Activated T-helper 1 cell treated with anti-CD3 and anti-CD28 coated beads, Interleukin-12 subunit alpha, Interleukin-12 subunit beta, Interleukin-2, Interleukin-4 antibody, amounts not matched to agents 30 ng/mL and 10 ng/mL and 1 ng/mL, durations not matched to agents 14 hours and 24 hours and 36 hours (primary cell): ENCODE measurements at regions not wholly inside any gene's neighbourhood (a gene's known extent, or its start where the extent isn't known, plus 50 kb on each side); places are given as distances from the start of the nearest gene placed in this dataset.

Experiments used
- DNase-seq: peaks from one replicate; pipeline ENCODE4 v3.0.0; 2021; ENCODE audit warnings: low spot score
- H3K27ac Mint-ChIP-seq: one replicate; pipeline ENCODE4 v1.8.0; 2021; ENCODE audit warnings: mild to moderate bottlenecking, mixed read lengths
- H3K27me3 Mint-ChIP-seq: one replicate; pipeline ENCODE4 v1.8.0; 2022; ENCODE audit warnings: mild to moderate bottlenecking, moderate library complexity, mixed read lengths; ENCODE audit not compliant: insufficient read depth
- H3K36me3 Mint-ChIP-seq: one replicate; pipeline ENCODE4 v1.8.0; 2021; ENCODE audit warnings: low read depth, mixed read lengths
- H3K4me1 Mint-ChIP-seq: one replicate; pipeline ENCODE4 v1.8.0; 2021; ENCODE audit warnings: low read depth, mixed read lengths
- H3K4me3 Mint-ChIP-seq: one replicate; pipeline ENCODE4 v1.8.0; 2021; ENCODE audit warnings: mild to moderate bottlenecking, moderate library complexity, mixed read lengths
- H3K9me3 Mint-ChIP-seq: one replicate; pipeline ENCODE4 v1.8.0; 2021; ENCODE audit warnings: mixed read lengths
- intact Hi-C: fragments of 100-400 bp; cut with micrococcal nuclease; formaldehyde crosslinking; loops from one replicate; pipeline ENCODE4 v1.15.1; 2024

GRCh38 chr12:89960011-89960507, 251.4 kb upstream of the ATP2B1 start:
- Mint-ChIP-seq H3K27ac (no peak overlapping the region), H3K36me3 (peaks cover 1% of the 10 kb centered on the region), H3K27me3 (peaks cover 17% of the 10 kb centered on the region), H3K4me1 (peaks cover 20% of the 10 kb centered on the region), H3K9me3 (no peaks in the 10 kb centered on the region), H3K4me3 (no peak overlapping the region)
- DNase-seq = peak; percentile 18
- intact Hi-C loops = loop anchor here (1.0 to 5.0 kb wide), 6 partner anchors 10 to 418 kb away; partner anchors contain the start of gene ATP2B1

GRCh38 chr12:89959179-89959578, 250.5 kb upstream of the ATP2B1 start:
- peaks cover 1% of the 10 kb centered on the region for H3K36me3 Mint-ChIP-seq
- H3K27me3 Mint-ChIP-seq = peaks cover 17% of the 10 kb centered on the region
- no peak overlapping the region for H3K4me3 Mint-ChIP-seq
- H3K27ac Mint-ChIP-seq = no peak overlapping the region
- intact Hi-C loops = no loop called here
- H3K4me1 Mint-ChIP-seq = peaks cover 20% of the 10 kb centered on the region
- no peaks in the 10 kb centered on the region for H3K9me3 Mint-ChIP-seq
- DNase-seq = no peak

GRCh38 chr12:89954259-89954658, 245.6 kb upstream of the ATP2B1 start:
- peaks cover 4% of the 10 kb centered on the region for H3K27me3 Mint-ChIP-seq
- no peaks in the 10 kb centered on the region for H3K36me3 Mint-ChIP-seq
- intact Hi-C loops = loop anchor here (5.0 kb wide), 2 partner anchors 133 to 148 kb away; no protein-coding TSS in a partner anchor
- DNase-seq = no peak
- H3K4me3 Mint-ChIP-seq = no peak overlapping the region
- H3K4me1 Mint-ChIP-seq = peaks cover 19% of the 10 kb centered on the region
- no peaks in the 10 kb centered on the region for H3K9me3 Mint-ChIP-seq
- H3K27ac Mint-ChIP-seq = no peak overlapping the region

GRCh38 chr12:89951694-89952060, 243.0 kb upstream of the ATP2B1 start:
- Mint-ChIP-seq H3K4me3 (no peak overlapping the region), H3K27me3 (no peaks in the 10 kb centered on the region), H3K27ac (no peak overlapping the region), H3K36me3 (no peaks in the 10 kb centered on the region), H3K4me1 (peaks cover 33% of the 10 kb centered on the region), H3K9me3 (no peaks in the 10 kb centered on the region)
- no peak for DNase-seq
- intact Hi-C loops = loop anchor here (5.0 kb wide), 2 partner anchors 136 to 151 kb away; no protein-coding TSS in a partner anchor

GRCh38 chr12:89951050-89951693, 242.5 kb upstream of the ATP2B1 start:
- Mint-ChIP-seq H3K27ac (peak overlapping the region; percentile 11), H3K4me3 (no peak overlapping the region), H3K9me3 (no peaks in the 10 kb centered on the region), H3K36me3 (no peaks in the 10 kb centered on the region), H3K4me1 (peaks cover 33% of the 10 kb centered on the region), H3K27me3 (no peaks in the 10 kb centered on the region)
- intact Hi-C loops = loop anchor here (5.0 kb wide), 2 partner anchors 136 to 151 kb away; no protein-coding TSS in a partner anchor
- no peak for DNase-seq

- H3K36me3 Mint-ChIP-seq = no peaks in the 10 kb centered on the region
- no peak overlapping the region for H3K4me3 Mint-ChIP-seq
- H3K4me1 Mint-ChIP-seq = peaks cover 33% of the 10 kb centered on the region
- no peak overlapping the region for H3K27ac Mint-ChIP-seq
- no peak for DNase-seq
- H3K27me3 Mint-ChIP-seq = no peaks in the 10 kb centered on the region
- intact Hi-C loops = loop anchor here (1.0 to 5.0 kb wide), 8 partner anchors 10 to 241 kb away; no protein-coding TSS in a partner anchor
- no peaks in the 10 kb centered on the region for H3K9me3 Mint-ChIP-seq
Observed at GRCh38 chr12:89950421-89950820, 241.8 kb upstream of the ATP2B1 start.

GRCh38 chr12:89949457-89950195, 241.0 kb upstream of the ATP2B1 start:
- H3K4me1 Mint-ChIP-seq = peaks cover 33% of the 10 kb centered on the region
- H3K36me3 Mint-ChIP-seq = no peaks in the 10 kb centered on the region
- no peaks in the 10 kb centered on the region for H3K27me3 Mint-ChIP-seq
- intact Hi-C loops = loop anchor here (1.0 to 5.0 kb wide), 9 partner anchors 11 to 912 kb away; no protein-coding TSS in a partner anchor
- H3K4me3 Mint-ChIP-seq = no peak overlapping the region
- DNase-seq = peak; percentile 51
- no peaks in the 10 kb centered on the region for H3K9me3 Mint-ChIP-seq
- H3K27ac Mint-ChIP-seq = no peak overlapping the region

- Mint-ChIP-seq H3K36me3 (no peaks in the 10 kb centered on the region), H3K27ac (no peak overlapping the region), H3K4me1 (peaks cover 33% of the 10 kb centered on the region), H3K9me3 (no peaks in the 10 kb centered on the region), H3K4me3 (no peak overlapping the region), H3K27me3 (no peaks in the 10 kb centered on the region)
- no peak for DNase-seq
- intact Hi-C loops = loop anchor here (5.0 kb wide), 1 partner anchor 911 kb away; no protein-coding TSS in a partner anchor
Observed at GRCh38 chr12:89948271-89949175, 239.9 kb upstream of the ATP2B1 start.

GRCh38 chr12:89947437-89948270, 239.0 kb upstream of the ATP2B1 start:
- Mint-ChIP-seq H3K4me1 (peaks cover 33% of the 10 kb centered on the region), H3K4me3 (no peak overlapping the region), H3K9me3 (no peaks in the 10 kb centered on the region), H3K36me3 (no peaks in the 10 kb centered on the region), H3K27ac (no peak overlapping the region), H3K27me3 (no peaks in the 10 kb centered on the region)
- intact Hi-C loops = loop anchor here (5.0 kb wide), 1 partner anchor 910 kb away; no protein-coding TSS in a partner anchor
- DNase-seq = no peak

GRCh38 chr12:89946518-89947135, 238.0 kb upstream of the ATP2B1 start:
- H3K27ac Mint-ChIP-seq = no peak overlapping the region
- H3K4me3 Mint-ChIP-seq = no peak overlapping the region
- H3K4me1 Mint-ChIP-seq = peaks cover 33% of the 10 kb centered on the region
- H3K36me3 Mint-ChIP-seq = no peaks in the 10 kb centered on the region
- no peaks in the 10 kb centered on the region for H3K27me3 Mint-ChIP-seq
- intact Hi-C loops = loop anchor here (5.0 kb wide), 1 partner anchor 909 kb away; no protein-coding TSS in a partner anchor
- no peaks in the 10 kb centered on the region for H3K9me3 Mint-ChIP-seq
- DNase-seq = no peak

- no peak overlapping the region for H3K27ac Mint-ChIP-seq
- no peaks in the 10 kb centered on the region for H3K36me3 Mint-ChIP-seq
- no peaks in the 10 kb centered on the region for H3K9me3 Mint-ChIP-seq
- H3K4me3 Mint-ChIP-seq = no peak overlapping the region
- H3K27me3 Mint-ChIP-seq = no peaks in the 10 kb centered on the region
- H3K4me1 Mint-ChIP-seq = peaks cover 23% of the 10 kb centered on the region
- no peak for DNase-seq
- intact Hi-C loops = loop anchor here (5.0 kb wide), 1 partner anchor 908 kb away; no protein-coding TSS in a partner anchor
Observed at GRCh38 chr12:89945123-89945522, 236.5 kb upstream of the ATP2B1 start.
